ENCODE measurements at regions not wholly inside any gene's neighbourhood (a gene's known extent, or its start where the extent isn't known, plus 50 kb on each side); places are given as distances from the start of the nearest gene placed in this dataset.
"Not testable (repeated sequence)": the region's sequence is repeated elsewhere in the genome, so short reads cannot be mapped to it uniquely, and the experiment has no call there.

GRCh38 chr12:126897778-126898177, 1369.2 kb upstream of the TMEM132C start:
- DNase-seq, result no peak

GRCh38 chr12:126898562-126898961, 1368.4 kb upstream of the TMEM132C start:
- DNase-seq, result no peak

- no peak for DNase-seq
Observed at GRCh38 chr12:126899926-126900792, 1366.8 kb upstream of the TMEM132C start.

GRCh38 chr12:126903027-126903876, 1363.7 kb upstream of the TMEM132C start:
- DNase-seq, result no peak

GRCh38 chr12:126905752-126906151, 1361.2 kb upstream of the TMEM132C start:
- no peak for DNase-seq

- peak in 1 of 2 donors; percentile 0 for DNase-seq
Observed at GRCh38 chr12:126907900-126908764, 1358.8 kb upstream of the TMEM132C start.

GRCh38 chr12:126908765-126909142, 1358.2 kb upstream of the TMEM132C start:
- DNase-seq, result no peak

GRCh38 chr12:126910570-126910969, 1356.4 kb upstream of the TMEM132C start:
- DNase-seq, result no peak

- DNase-seq, result no peak
Observed at GRCh38 chr12:126912111-126912510, 1354.9 kb upstream of the TMEM132C start.

- DNase-seq, result no peak
Observed at GRCh38 chr12:126914170-126914793, 1352.7 kb upstream of the TMEM132C start.

- DNase-seq, result no peak
Observed at GRCh38 chr12:126915309-126915708, 1351.7 kb upstream of the TMEM132C start.

- DNase-seq, result no peak
Observed at GRCh38 chr12:126926023-126926594, 1340.9 kb upstream of the TMEM132C start.

- DNase-seq, result no peak
Observed at GRCh38 chr12:126930234-126930633, 1336.7 kb upstream of the TMEM132C start.

- DNase-seq, result no peak
Observed at GRCh38 chr12:126932156-126932555, 1334.8 kb upstream of the TMEM132C start.

- DNase-seq, result no peak
Observed at GRCh38 chr12:126935435-126935834, 1331.5 kb upstream of the TMEM132C start.

GRCh38 chr12:126936181-126936851, 1330.7 kb upstream of the TMEM132C start:
- DNase-seq, result no peak

- DNase-seq, result no peak
Observed at GRCh38 chr12:126937431-126937830, 1329.5 kb upstream of the TMEM132C start.

- DNase-seq, result no peak
Observed at GRCh38 chr12:126944684-126945083, 1322.3 kb upstream of the TMEM132C start.

GRCh38 chr12:126946958-126947357, 1320.0 kb upstream of the TMEM132C start:
- not testable (repeated sequence) for DNase-seq

- no peak for DNase-seq
Observed at GRCh38 chr12:126949558-126949957, 1317.4 kb upstream of the TMEM132C start.

- DNase-seq, result no peak
Observed at GRCh38 chr12:126950266-126950665, 1316.7 kb upstream of the TMEM132C start.

All from CD4-positive, alpha-beta T cell treated with Interleukin-4 for 1 hour (primary cell).